Type B pancreatic cell (in vitro differentiated cells): ENCODE measurements at regions not wholly inside any gene's neighbourhood (a gene's known extent, or its start where the extent isn't known, plus 50 kb on each side); places are given as distances from the start of the nearest gene placed in this dataset.

Experiments used
- DNase-seq: peaks from one replicate; pipeline ENCODE4 v3.0.0; 2021; ENCODE audit warnings: mixed read lengths; ENCODE audit not compliant: unreplicated experiment; ENCODE audit errors: extremely low spot score
- H3K27ac Mint-ChIP-seq: 2 replicates; pipeline ENCODE4 v1.8.0; 2021; ENCODE audit warnings: mild to moderate bottlenecking, mixed read lengths
- H3K27me3 Mint-ChIP-seq: 2 replicates; pipeline ENCODE4 v1.8.0; 2021; ENCODE audit warnings: mixed read lengths
- H3K36me3 Mint-ChIP-seq: 2 replicates; pipeline ENCODE4 v1.8.0; 2021; ENCODE audit warnings: mixed read lengths
- H3K4me1 Mint-ChIP-seq: one replicate; pipeline ENCODE4 v1.8.0; 2021; ENCODE audit warnings: mixed read lengths; ENCODE audit not compliant: unreplicated experiment
- H3K4me3 Mint-ChIP-seq: 2 replicates; pipeline ENCODE4 v1.8.0; 2021; ENCODE audit warnings: mild to moderate bottlenecking, mixed read lengths
- H3K9me3 Mint-ChIP-seq: 2 replicates; pipeline ENCODE4 v1.8.0; 2021; ENCODE audit warnings: mixed read lengths
- TF ChIP-seq, protein P1 (sequence below): fragments of 200-600 bp; sonication (generic); conservative IDR thresholded peaks from 2 replicates; pipeline ENCODE4 v1.5.0; 2021; ENCODE audit warnings: antibody characterized with exemption, mild to moderate bottlenecking

DNA sequence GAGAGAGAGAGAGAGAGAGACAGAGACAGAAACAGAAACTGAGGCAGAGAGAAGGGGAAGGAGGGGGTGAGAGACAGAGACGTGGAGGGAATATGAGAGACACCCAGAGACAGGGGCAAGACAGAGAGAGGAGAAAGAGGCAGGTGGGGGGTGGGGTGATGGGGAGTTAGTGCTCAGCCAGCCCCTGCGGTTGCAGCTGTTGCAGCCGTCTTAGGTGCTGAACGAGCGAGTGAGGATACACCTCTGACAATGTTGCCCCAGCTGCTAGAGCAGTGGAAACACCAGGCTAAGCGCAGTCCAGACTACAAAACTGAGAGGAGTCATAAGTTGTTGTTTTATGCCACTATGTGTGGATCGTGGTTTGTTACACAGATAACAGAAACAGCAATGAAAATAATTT, 328.2 kb upstream of the SHH start:
- DNase-seq, result no peak
- H3K4me1 Mint-ChIP-seq, result no peaks in the 10 kb centered on the region
- TF ChIP-seq, protein P1, sequence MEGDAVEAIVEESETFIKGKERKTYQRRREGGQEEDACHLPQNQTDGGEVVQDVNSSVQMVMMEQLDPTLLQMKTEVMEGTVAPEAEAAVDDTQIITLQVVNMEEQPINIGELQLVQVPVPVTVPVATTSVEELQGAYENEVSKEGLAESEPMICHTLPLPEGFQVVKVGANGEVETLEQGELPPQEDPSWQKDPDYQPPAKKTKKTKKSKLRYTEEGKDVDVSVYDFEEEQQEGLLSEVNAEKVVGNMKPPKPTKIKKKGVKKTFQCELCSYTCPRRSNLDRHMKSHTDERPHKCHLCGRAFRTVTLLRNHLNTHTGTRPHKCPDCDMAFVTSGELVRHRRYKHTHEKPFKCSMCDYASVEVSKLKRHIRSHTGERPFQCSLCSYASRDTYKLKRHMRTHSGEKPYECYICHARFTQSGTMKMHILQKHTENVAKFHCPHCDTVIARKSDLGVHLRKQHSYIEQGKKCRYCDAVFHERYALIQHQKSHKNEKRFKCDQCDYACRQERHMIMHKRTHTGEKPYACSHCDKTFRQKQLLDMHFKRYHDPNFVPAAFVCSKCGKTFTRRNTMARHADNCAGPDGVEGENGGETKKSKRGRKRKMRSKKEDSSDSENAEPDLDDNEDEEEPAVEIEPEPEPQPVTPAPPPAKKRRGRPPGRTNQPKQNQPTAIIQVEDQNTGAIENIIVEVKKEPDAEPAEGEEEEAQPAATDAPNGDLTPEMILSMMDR, result no peak

DNA sequence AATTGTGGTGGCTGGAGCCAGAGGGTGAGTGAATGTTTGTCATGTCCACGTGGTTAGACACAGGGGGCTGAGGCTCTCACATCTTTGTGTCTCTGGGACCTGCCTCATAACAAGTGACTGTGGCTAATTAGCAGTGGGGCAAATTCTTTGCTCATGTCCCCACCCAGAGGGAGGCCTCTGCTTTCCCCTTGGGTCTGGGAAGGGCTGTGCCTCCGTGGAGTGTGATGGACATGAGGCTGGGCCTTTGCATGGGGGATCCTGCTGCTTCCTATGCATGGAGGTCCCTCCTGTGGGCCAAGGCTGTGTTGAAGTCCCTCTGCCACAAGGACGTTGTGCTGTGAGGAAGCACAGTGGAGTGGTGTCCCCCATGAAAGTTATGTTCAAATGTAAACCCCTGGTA, 327.4 kb upstream of the SHH start:
- DNase-seq, result no peak
- H3K27me3 Mint-ChIP-seq, result peaks cover 15% of the 10 kb centered on the region
- H3K27ac Mint-ChIP-seq, result no peak overlapping the region
- no peaks in the 10 kb centered on the region for H3K4me1 Mint-ChIP-seq
- H3K4me3 Mint-ChIP-seq, result no peak overlapping the region
- no peaks in the 10 kb centered on the region for H3K9me3 Mint-ChIP-seq
- TF ChIP-seq, protein P1, result no peak
- no peaks in the 10 kb centered on the region for H3K36me3 Mint-ChIP-seq

More for the DNA sequence above, 328.2 kb upstream of the SHH start:
- Mint-ChIP-seq H3K27ac (no peak overlapping the region), H3K27me3 (peaks cover 15% of the 10 kb centered on the region), H3K4me3 (no peak overlapping the region), H3K36me3 (no peaks in the 10 kb centered on the region), H3K9me3 (no peaks in the 10 kb centered on the region)

DNA sequence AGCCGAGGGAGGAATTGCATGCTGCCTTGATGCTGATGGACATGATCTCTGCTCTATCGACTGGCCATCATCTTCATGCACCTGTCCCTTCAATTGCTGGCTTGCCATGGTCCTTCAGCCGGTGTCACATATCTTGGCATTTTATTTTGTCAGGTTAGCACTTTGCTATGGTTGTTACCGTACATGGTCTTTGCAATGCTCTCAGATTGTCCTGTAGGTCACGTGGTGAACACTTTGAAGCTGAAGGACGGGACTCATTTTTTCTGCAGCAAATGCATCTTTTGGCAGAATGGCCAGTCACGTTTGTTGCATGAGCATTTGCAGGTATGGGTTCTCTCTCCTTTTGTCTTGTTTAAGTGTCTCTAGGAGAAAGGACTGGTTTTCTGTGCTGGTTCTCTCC, 326.8 kb upstream of the SHH start:
- TF ChIP-seq, protein P1, result no peak

DNA sequence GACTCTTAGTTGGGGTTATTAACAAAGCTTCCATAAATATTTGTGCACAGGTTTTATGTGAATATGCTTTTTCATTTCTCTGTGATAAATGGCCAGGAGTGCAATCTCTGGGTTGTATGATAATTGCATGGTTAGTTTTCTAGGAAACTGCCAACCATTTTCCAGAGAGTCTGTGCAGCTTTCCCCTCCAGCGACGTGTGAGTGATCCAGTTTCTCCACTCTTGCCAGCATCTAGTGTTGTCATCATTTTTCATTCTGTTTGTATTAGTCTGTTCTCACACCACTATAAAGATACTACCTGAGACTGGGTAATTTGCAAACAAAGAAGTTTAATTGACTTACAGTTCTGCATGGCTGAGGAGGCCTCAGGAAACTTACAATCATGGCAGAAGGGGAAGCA, 319.6 kb upstream of the SHH start:
- H3K4me3 Mint-ChIP-seq, result peak overlapping the region; percentile 1
- H3K36me3 Mint-ChIP-seq, result no peaks in the 10 kb centered on the region
- H3K4me1 Mint-ChIP-seq, result no peaks in the 10 kb centered on the region
- peak overlapping the region; percentile 49 for H3K27ac Mint-ChIP-seq
- TF ChIP-seq, protein P1, result no peak
- peaks cover 4% of the 10 kb centered on the region for H3K9me3 Mint-ChIP-seq
- DNase-seq, result no peak
- no peaks in the 10 kb centered on the region for H3K27me3 Mint-ChIP-seq

More for the DNA sequence above, 326.8 kb upstream of the SHH start:
- DNase-seq, result no peak
- Mint-ChIP-seq H3K36me3 (no peaks in the 10 kb centered on the region), H3K9me3 (no peaks in the 10 kb centered on the region), H3K27me3 (peaks cover 15% of the 10 kb centered on the region), H3K4me1 (no peaks in the 10 kb centered on the region), H3K27ac (no peak overlapping the region), H3K4me3 (no peak overlapping the region)

DNA sequence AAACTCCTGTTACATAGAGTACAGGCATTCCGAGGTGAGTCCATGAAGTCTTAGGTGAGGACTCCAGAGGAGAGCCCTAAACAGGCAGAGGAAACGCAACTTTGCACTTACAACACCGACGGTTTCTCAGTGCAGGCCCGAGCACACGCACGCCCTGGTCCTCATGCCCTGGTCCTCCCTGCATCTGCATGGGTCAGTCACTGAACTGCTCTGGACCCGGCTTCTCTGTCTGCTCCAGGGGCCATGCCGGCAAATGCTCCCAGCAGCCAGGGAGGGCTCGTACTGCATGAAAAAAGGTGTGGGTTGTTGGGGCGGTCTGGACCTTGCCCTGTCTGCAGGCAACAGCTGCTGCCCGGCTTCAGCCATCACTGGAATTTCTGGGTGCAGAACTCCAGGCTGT, 317.3 kb upstream of the SHH start:
- peaks cover 4% of the 10 kb centered on the region for H3K9me3 Mint-ChIP-seq
- no peaks in the 10 kb centered on the region for H3K36me3 Mint-ChIP-seq
- no peak overlapping the region for H3K27ac Mint-ChIP-seq
- TF ChIP-seq, protein P1, result no peak
- H3K27me3 Mint-ChIP-seq, result no peaks in the 10 kb centered on the region
- no peak for DNase-seq
- no peak overlapping the region for H3K4me3 Mint-ChIP-seq
- no peaks in the 10 kb centered on the region for H3K4me1 Mint-ChIP-seq

DNA sequence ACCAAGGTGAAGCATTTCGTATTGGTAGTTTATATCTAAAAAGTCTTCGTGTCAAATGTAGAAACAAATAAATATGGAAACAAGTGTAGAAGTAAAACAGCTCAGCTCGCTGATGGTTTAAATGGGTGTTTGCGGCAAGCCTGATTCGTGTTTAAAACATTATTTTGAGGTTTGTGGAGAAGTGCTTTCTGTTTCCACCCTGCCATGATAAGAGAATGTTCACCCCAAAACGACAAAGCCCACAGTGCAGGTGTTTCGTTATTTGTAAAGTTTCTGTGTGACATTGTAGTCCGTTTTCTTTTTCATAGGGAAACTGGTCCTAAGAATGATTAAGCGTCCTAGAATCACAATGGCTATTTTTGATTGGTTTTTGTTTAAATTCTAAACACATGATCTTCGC, 316.2 kb upstream of the SHH start:
- no peak overlapping the region for H3K27ac Mint-ChIP-seq
- no peak overlapping the region for H3K4me3 Mint-ChIP-seq
- TF ChIP-seq, protein P1, result no peak
- peaks cover 4% of the 10 kb centered on the region for H3K9me3 Mint-ChIP-seq
- H3K36me3 Mint-ChIP-seq, result no peaks in the 10 kb centered on the region
- no peak for DNase-seq
- H3K27me3 Mint-ChIP-seq, result no peaks in the 10 kb centered on the region
- H3K4me1 Mint-ChIP-seq, result no peaks in the 10 kb centered on the region
